HL-60 (cell line): ENCODE measurements at regions not wholly inside any gene's neighbourhood (a gene's known extent, or its start where the extent isn't known, plus 50 kb on each side); places are given as distances from the start of the nearest gene placed in this dataset.

Source experiments
- CTCF ChIP-seq: IDR thresholded peaks from one replicate; pipeline ENCODE4 v1.5.1; 2011; ENCODE audit warnings: low read length, control low read depth, inconsistent platforms; ENCODE audit not compliant: insufficient read depth
- GABPA ChIP-seq: IDR thresholded peaks from 2 replicates; pipeline ENCODE4 v1.6.1; 2012; ENCODE audit warnings: low read depth
- POLR2AphosphoS5 ChIP-seq: IDR thresholded peaks from 2 replicates; pipeline ENCODE4 v1.6.1; 2012; ENCODE audit warnings: low read depth
- REST ChIP-seq: IDR thresholded peaks from 2 replicates; pipeline ENCODE4 v1.6.1; 2012; ENCODE audit warnings: low read depth; ENCODE audit not compliant: insufficient replicate concordance
- SPI1 ChIP-seq: IDR thresholded peaks from 2 replicates; pipeline ENCODE4 v1.6.1; 2012; ENCODE audit warnings: low read depth, mild to moderate bottlenecking, borderline replicate concordance

DNA sequence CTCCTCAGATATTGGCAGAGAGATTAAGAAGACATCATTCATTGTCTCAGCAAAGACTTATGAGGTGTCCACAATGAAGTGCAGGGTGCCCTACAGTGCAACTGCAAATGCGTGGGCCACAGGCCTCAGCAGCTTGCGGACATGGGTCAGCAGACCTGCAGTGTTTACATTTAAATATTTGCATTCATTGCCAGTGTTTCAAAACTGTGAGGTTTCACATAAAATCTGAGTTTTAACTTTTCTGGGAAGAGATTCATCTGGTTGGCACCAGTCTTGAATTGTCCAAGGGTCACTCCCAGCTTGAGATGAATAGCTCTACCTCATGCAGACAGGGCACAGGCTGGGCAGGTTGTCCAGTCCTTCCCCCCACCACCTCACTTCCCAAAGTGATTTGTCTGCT, 286.8 kb upstream of the DUSP10 start:
- TF ChIP-seq CTCF: no peak
- no peak for TF ChIP-seq GABPA
- no peak for TF ChIP-seq POLR2AphosphoS5
- TF ChIP-seq REST: no peak
- no peak for TF ChIP-seq SPI1
